GM23338 (cell line): ENCODE measurements at regions not wholly inside any gene's neighbourhood (a gene's known extent, or its start where the extent isn't known, plus 50 kb on each side); places are given as distances from the start of the nearest gene placed in this dataset.

ENCODE experiments used
- ATAC-seq: fragments of 200-7000 bp; cut with Tn5 transposase; 3 replicates; pipeline ENCODE4 v1.9.1; 2020
- DNase-seq: peaks from one replicate; pipeline ENCODE4 v3.0.0-alpha.2; 2015; ENCODE audit warnings: low spot score
- H2AFZ ChIP-seq: fragments of 200-600 bp; sonication (generic); 2 replicates; pipeline ENCODE4 v1.8.0; 2016; ENCODE audit warnings: antibody characterized with exemption, mild to moderate bottlenecking, moderate library complexity
- H3F3A ChIP-seq: fragments of 200-600 bp; sonication (generic); replicated peaks from 2 replicates; pipeline ENCODE4 v1.8.0; 2017; ENCODE audit warnings: antibody characterized with exemption, mixed run types, low read depth
- H3K27ac ChIP-seq: fragments of 200-600 bp; sonication (generic); 2 replicates; pipeline ENCODE4 v1.6.1; 2016; ENCODE audit warnings: low read depth
- H3K27me3 ChIP-seq: fragments of 200-600 bp; sonication (generic); 2 replicates; pipeline ENCODE4 v1.8.0; 2016; ENCODE audit warnings: mild to moderate bottlenecking, mixed run types, moderate library complexity; ENCODE audit not compliant: insufficient read depth
- H3K36me3 ChIP-seq: fragments of 200-600 bp; sonication (generic); 2 replicates; pipeline ENCODE4 v1.8.0; 2016; ENCODE audit warnings: mild to moderate bottlenecking; ENCODE audit not compliant: insufficient read depth
- H3K4me1 ChIP-seq: fragments of 200-600 bp; sonication (generic); 2 replicates; pipeline ENCODE4 v1.8.0; 2016; ENCODE audit warnings: mild to moderate bottlenecking, moderate library complexity; ENCODE audit not compliant: insufficient read depth
- H3K4me2 ChIP-seq: fragments of 200-600 bp; sonication (generic); 2 replicates; pipeline ENCODE4 v1.7.1; 2017; ENCODE audit warnings: mixed run types
- H3K4me3 ChIP-seq: fragments of 200-600 bp; sonication (generic); 2 replicates; pipeline ENCODE4 v1.6.1; 2016; ENCODE audit warnings: mixed run types
- H3K79me2 ChIP-seq: fragments of 200-600 bp; sonication (generic); replicated peaks from 2 replicates; pipeline ENCODE4 v1.8.0; 2017; ENCODE audit warnings: mild to moderate bottlenecking; ENCODE audit not compliant: insufficient read depth
- H3K9me2 ChIP-seq: fragments of 200-600 bp; sonication (generic); 2 replicates; pipeline ENCODE4 v1.8.0; 2017; ENCODE audit not compliant: insufficient read depth
- H4K20me1 ChIP-seq: fragments of 200-600 bp; sonication (generic); replicated peaks from 2 replicates; pipeline ENCODE4 v1.8.0; 2017; ENCODE audit warnings: mild to moderate bottlenecking; ENCODE audit not compliant: insufficient read depth
- H3K27ac Mint-ChIP-seq: 2 replicates; pipeline ENCODE4 v1.8.0; 2020; ENCODE audit warnings: inconsistent platforms, mild to moderate bottlenecking, moderate library complexity, mixed read lengths
- H3K27me3 Mint-ChIP-seq: 3 replicates; pipeline ENCODE4 v1.8.0; 2022; ENCODE audit warnings: low read depth, mild to moderate bottlenecking, moderate library complexity, mixed read lengths, inconsistent platforms; ENCODE audit not compliant: insufficient read depth, poor library complexity
- H3K36me3 Mint-ChIP-seq: 3 replicates; pipeline ENCODE4 v1.8.0; 2021; ENCODE audit warnings: low read depth, mild to moderate bottlenecking, inconsistent platforms, moderate library complexity, mixed read lengths
- H3K4me1 Mint-ChIP-seq: 3 replicates; pipeline ENCODE4 v1.8.0; 2020; ENCODE audit warnings: mild to moderate bottlenecking, inconsistent platforms, mixed read lengths
- H3K4me3 Mint-ChIP-seq: 3 replicates; pipeline ENCODE4 v1.8.0; 2021; ENCODE audit warnings: moderate library complexity, mild to moderate bottlenecking, inconsistent platforms, mixed read lengths
- H3K9me3 Mint-ChIP-seq: 3 replicates; pipeline ENCODE4 v1.8.0; 2020; ENCODE audit warnings: moderate library complexity, mild to moderate bottlenecking, inconsistent platforms, mixed read lengths
- EZH2phosphoT487 ChIP-seq: fragments of 200-600 bp; sonication (generic); IDR thresholded peaks from one replicate; pipeline ENCODE4 v1.8.1; 2018; ENCODE audit warnings: antibody characterized with exemption; ENCODE audit not compliant: unreplicated experiment
- POLR2AphosphoS5 ChIP-seq: IDR thresholded peaks from 2 replicates; pipeline ENCODE4 v1.6.1; 2016; ENCODE audit warnings: antibody characterized with exemption, low read depth
- ZNF331 ChIP-seq: fragments of 250-450 bp; sonication (Bioruptor Pico); IDR thresholded peaks from 2 replicates; pipeline ENCODE4 v1.5.0; 2020; ENCODE audit warnings: low read depth, mild to moderate bottlenecking, moderate library complexity
- ZNF462 ChIP-seq: fragments of 250-450 bp; sonication (Bioruptor Pico); IDR thresholded peaks from 2 replicates; pipeline ENCODE4 v1.5.0; 2020; ENCODE audit warnings: mild to moderate bottlenecking, moderate library complexity
- TF ChIP-seq, protein P1 (sequence below): IDR thresholded peaks from 2 replicates; pipeline ENCODE4 v1.6.1; 2016; ENCODE audit warnings: antibody characterized with exemption

DNA sequence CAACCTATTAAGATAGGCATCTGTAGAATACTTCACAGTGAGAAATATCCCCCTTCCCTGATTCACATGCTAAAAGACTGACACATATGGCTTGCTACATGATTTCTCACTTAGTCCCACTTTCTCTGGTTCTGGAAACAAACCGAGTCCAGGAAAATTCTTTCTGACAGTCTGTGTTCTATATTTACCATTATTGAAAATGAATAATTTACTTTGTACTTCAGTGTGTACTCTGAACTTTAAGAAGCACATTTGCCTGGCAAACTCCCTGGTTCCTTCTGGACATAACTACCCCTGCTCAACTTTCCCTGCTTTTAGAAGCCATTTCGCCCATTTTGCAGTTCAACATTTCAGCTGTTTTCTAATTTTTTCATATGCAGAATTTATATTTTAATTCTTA lies 53.6 kb downstream of the APCS start:
- Mint-ChIP-seq H3K27ac (no peak overlapping the region), H3K9me3 (peaks cover 11% of the 10 kb centered on the region), H3K4me3 (no peak overlapping the region), H3K4me1 (no peaks in the 10 kb centered on the region), H3K36me3 (peaks cover 4% of the 10 kb centered on the region; the same call in 1 of the 3 replicates), H3K27me3 (no peaks in the 10 kb centered on the region)
- H3K79me2 ChIP-seq: no peaks in the 10 kb centered on the region
- H3K4me1 ChIP-seq: no peaks in the 10 kb centered on the region
- no peak overlapping the region for H2AFZ ChIP-seq
- ATAC-seq (no peak), DNase-seq (no peak)
- TF ChIP-seq, protein P1, sequence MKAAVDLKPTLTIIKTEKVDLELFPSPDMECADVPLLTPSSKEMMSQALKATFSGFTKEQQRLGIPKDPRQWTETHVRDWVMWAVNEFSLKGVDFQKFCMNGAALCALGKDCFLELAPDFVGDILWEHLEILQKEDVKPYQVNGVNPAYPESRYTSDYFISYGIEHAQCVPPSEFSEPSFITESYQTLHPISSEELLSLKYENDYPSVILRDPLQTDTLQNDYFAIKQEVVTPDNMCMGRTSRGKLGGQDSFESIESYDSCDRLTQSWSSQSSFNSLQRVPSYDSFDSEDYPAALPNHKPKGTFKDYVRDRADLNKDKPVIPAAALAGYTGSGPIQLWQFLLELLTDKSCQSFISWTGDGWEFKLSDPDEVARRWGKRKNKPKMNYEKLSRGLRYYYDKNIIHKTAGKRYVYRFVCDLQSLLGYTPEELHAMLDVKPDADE: no peak
- H3K27ac ChIP-seq: no peak overlapping the region
- H4K20me1 ChIP-seq: no peaks in the 10 kb centered on the region
- no peak overlapping the region for H3K4me2 ChIP-seq
- H3K27me3 ChIP-seq: no peaks in the 10 kb centered on the region
- H3K36me3 ChIP-seq: no peaks in the 10 kb centered on the region
- H3K4me3 ChIP-seq: no peak overlapping the region
- no peaks in the 10 kb centered on the region for H3F3A ChIP-seq
- no peaks in the 10 kb centered on the region for H3K9me2 ChIP-seq

DNA sequence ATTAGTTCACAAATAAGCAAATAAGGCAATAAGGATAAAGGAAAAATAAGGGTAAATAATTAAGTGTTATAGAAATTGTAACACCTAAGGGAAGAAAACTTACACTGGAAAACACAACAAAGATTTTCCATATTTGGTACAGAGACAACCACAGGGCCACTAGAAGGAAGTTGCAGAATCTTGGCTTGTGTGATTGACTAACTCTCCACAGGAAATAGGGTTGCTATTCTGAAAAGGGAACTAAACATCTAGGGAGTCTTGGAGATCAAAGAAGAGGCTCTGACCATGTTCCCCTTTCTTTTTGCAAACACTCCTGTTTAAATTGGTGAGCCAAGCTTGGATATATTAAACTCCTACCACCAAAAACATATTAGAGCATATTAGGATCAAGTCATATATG lies 59.1 kb downstream of the APCS start:
- H3K27ac Mint-ChIP-seq: no peak overlapping the region
- no peak overlapping the region for H3K27ac ChIP-seq
- H3K4me2 ChIP-seq: no peak overlapping the region
- no peaks in the 10 kb centered on the region for H4K20me1 ChIP-seq
- TF ChIP-seq ZNF462 (CRISPR knock-in tag) (no peak), EZH2phosphoT487 (no peak), POLR2AphosphoS5 (no peak), ZNF331 (CRISPR knock-in tag) (no peak)
- peaks cover 11% of the 10 kb centered on the region for H3K9me3 Mint-ChIP-seq
- DNase-seq (no peak), ATAC-seq (no peak)
- H3K4me3 ChIP-seq: no peak overlapping the region
- no peaks in the 10 kb centered on the region for H3K79me2 ChIP-seq
- H3K27me3 Mint-ChIP-seq: no peaks in the 10 kb centered on the region
- peaks cover 4% of the 10 kb centered on the region; the same call in 1 of the 3 replicates for H3K36me3 Mint-ChIP-seq
- H3K36me3 ChIP-seq: no peaks in the 10 kb centered on the region
- no peaks in the 10 kb centered on the region for H3F3A ChIP-seq
- H2AFZ ChIP-seq: peak overlapping the region; percentile 10; the same call in 1 of the 2 replicates
- no peaks in the 10 kb centered on the region for H3K27me3 ChIP-seq
- no peak overlapping the region for H3K4me3 Mint-ChIP-seq
- H3K9me2 ChIP-seq: no peaks in the 10 kb centered on the region
- peaks cover 20% of the 10 kb centered on the region for H3K4me1 Mint-ChIP-seq
- H3K4me1 ChIP-seq: peaks cover 22% of the 10 kb centered on the region
